ENCODE measurements at regions not wholly inside any gene's neighbourhood (a gene's known extent, or its start where the extent isn't known, plus 50 kb on each side); places are given as distances from the start of the nearest gene placed in this dataset.

DNA sequence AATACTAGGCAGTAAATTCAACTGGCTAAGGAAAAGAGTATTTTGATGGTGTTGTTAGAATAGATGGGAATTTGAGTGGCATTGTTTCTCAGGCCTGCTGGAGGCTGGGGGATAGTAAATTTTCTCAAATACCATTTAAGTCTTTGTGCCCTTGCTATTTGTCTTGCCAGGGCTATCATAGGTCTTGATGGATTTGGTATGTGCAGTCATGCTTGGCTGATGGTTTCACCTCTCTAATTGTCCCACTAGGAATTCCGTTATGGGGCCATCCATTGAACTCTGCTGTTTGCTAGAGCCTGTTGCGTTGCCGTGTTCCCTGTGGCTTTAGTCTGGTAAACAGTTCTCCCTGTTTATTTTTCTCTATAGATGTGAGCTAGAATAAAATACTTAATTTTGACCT lies 438.1 kb upstream of the FAM98A start:
- Mint-ChIP-seq H3K27ac (no peak overlapping the region), H3K36me3 (ENCODE audit: low read depth) (no peaks in the 10 kb centered on the region), H3K4me1 (no peaks in the 10 kb centered on the region), H3K27me3 (no peaks in the 10 kb centered on the region), H3K9me3 (no peaks in the 10 kb centered on the region), H3K4me3 (no peak overlapping the region)
- intact Hi-C loops (cut with micrococcal nuclease), result no loop called here
- ATAC-seq (ENCODE audit: low read depth) (no peak), DNase-seq (no peak)
- ChIA-PET CTCF (no interaction called here), POLR2A (no interaction called here)
- TF ChIP-seq, protein P1, sequence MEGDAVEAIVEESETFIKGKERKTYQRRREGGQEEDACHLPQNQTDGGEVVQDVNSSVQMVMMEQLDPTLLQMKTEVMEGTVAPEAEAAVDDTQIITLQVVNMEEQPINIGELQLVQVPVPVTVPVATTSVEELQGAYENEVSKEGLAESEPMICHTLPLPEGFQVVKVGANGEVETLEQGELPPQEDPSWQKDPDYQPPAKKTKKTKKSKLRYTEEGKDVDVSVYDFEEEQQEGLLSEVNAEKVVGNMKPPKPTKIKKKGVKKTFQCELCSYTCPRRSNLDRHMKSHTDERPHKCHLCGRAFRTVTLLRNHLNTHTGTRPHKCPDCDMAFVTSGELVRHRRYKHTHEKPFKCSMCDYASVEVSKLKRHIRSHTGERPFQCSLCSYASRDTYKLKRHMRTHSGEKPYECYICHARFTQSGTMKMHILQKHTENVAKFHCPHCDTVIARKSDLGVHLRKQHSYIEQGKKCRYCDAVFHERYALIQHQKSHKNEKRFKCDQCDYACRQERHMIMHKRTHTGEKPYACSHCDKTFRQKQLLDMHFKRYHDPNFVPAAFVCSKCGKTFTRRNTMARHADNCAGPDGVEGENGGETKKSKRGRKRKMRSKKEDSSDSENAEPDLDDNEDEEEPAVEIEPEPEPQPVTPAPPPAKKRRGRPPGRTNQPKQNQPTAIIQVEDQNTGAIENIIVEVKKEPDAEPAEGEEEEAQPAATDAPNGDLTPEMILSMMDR (IDR thresholded peaks at IDR 0.05), result no peak

DNA sequence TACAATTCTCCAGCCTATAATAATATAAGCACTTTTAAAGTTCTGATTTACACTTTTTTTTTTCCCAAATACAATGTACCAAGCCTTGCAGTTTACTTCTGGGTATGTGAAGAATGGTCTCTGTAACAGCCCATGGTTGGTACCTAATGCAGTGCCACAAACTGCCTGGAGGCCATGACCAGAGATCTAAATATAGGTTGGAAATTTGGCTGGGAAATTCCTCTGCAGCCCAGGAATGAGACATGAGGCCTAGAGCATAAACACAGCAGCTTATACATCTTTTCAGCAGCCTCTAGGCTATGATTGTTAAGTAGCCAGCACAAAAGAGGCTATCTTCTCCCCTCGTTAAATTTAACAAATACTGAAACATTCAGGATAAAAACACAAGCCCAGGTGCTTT lies 432.0 kb upstream of the FAM98A start:
- H3K36me3 Mint-ChIP-seq (ENCODE audit: low read depth), result no peaks in the 10 kb centered on the region
- H3K4me1 Mint-ChIP-seq, result no peaks in the 10 kb centered on the region
- H3K4me3 Mint-ChIP-seq, result no peak overlapping the region
- TF ChIP-seq, protein P1 (IDR thresholded peaks at IDR 0.05), result no peak
- intact Hi-C loops (cut with micrococcal nuclease), result no loop called here
- H3K9me3 Mint-ChIP-seq, result no peaks in the 10 kb centered on the region
- POLR2A ChIA-PET, result no interaction called here
- no peak for ATAC-seq (ENCODE audit: low read depth)
- CTCF ChIA-PET, result no interaction called here
- no peak for DNase-seq
- H3K27me3 Mint-ChIP-seq, result no peaks in the 10 kb centered on the region
- H3K27ac Mint-ChIP-seq, result no peak overlapping the region

DNA sequence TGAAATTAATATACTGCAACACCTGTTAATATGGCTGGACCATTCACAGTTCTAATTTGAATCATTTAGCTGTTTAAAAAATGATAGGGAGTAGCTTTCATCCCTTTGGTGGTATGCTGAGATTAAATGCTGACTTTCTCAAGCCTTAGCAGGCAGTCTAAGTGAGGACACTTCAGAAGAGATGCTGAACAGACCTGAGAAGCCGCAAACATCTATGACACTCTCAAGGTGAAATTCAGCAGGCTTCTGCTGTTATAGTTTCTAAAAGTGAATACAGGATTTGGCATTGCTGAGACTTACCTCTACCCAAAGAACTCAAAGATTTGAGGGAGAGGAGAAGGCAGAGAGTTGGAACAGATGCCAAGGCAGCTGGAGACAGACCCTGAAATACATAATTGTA lies 431.2 kb upstream of the FAM98A start:
- Mint-ChIP-seq H3K27me3 (no peaks in the 10 kb centered on the region), H3K4me1 (no peaks in the 10 kb centered on the region), H3K27ac (no peak overlapping the region), H3K36me3 (ENCODE audit: low read depth) (no peaks in the 10 kb centered on the region), H3K4me3 (no peak overlapping the region), H3K9me3 (no peaks in the 10 kb centered on the region)
- DNase-seq, result no peak
- ATAC-seq (ENCODE audit: low read depth), result no peak
- CTCF ChIA-PET, result no interaction called here
- POLR2A ChIA-PET, result no interaction called here
- TF ChIP-seq, protein P1 (IDR thresholded peaks at IDR 0.05), result no peak
- intact Hi-C loops (cut with micrococcal nuclease), result no loop called here

DNA sequence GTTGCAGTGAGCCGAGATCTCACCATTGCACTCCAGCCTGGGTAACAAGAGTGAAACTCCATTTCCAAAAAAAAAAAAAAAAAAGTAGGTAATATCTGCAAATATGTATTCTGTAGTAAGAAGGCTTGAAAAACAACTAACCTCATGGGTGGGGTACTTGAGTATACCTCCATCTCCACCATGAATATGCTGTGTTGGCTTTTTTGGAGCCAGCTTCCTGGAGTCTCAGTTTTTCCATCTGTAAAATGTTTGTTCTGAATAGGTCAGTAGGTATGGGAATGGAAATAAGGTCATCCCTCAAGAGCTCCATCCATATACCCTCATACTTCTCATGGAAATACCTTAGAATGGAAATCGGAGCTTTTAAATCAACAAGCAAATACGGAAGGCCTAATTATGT lies 430.0 kb upstream of the FAM98A start:
- CTCF ChIA-PET, result no interaction called here
- ATAC-seq (ENCODE audit: low read depth) (no peak), DNase-seq (no peak)
- no peaks in the 10 kb centered on the region for H3K9me3 Mint-ChIP-seq
- H3K4me1 Mint-ChIP-seq, result no peaks in the 10 kb centered on the region
- no peak overlapping the region for H3K27ac Mint-ChIP-seq
- no peaks in the 10 kb centered on the region for H3K36me3 Mint-ChIP-seq (ENCODE audit: low read depth)
- intact Hi-C loops (cut with micrococcal nuclease), result no loop called here
- no peak overlapping the region for H3K4me3 Mint-ChIP-seq
- H3K27me3 Mint-ChIP-seq, result no peaks in the 10 kb centered on the region
- TF ChIP-seq, protein P1 (IDR thresholded peaks at IDR 0.05), result no peak
- POLR2A ChIA-PET, result no interaction called here

DNA sequence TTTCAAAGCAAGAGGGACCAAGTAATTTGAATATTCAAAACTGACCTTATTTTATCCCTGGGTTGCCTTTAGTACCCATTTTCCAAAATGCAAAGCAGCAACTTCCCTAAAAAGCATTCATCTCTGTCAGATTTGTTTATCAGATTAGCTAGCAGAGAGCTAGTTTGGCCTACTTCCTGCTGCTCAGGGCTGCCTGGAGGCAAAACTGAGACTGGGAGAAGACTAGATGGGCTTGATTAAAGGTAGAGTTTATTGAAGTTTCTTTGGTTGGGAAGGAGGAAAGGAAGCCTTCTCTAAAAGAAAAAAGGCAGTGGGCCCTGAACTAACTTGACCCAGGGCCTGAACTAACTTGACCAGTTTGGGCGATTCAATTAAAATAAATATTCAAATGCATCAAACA lies 426.1 kb upstream of the FAM98A start:
- ATAC-seq (ENCODE audit: low read depth), result no peak
- H3K4me3 Mint-ChIP-seq, result no peak overlapping the region
- no peaks in the 10 kb centered on the region for H3K4me1 Mint-ChIP-seq
- no peak overlapping the region for H3K27ac Mint-ChIP-seq
- ChIA-PET POLR2A (no interaction called here), CTCF (no interaction called here)
- intact Hi-C loops (cut with micrococcal nuclease), result no loop called here
- H3K27me3 Mint-ChIP-seq, result no peaks in the 10 kb centered on the region
- no peak for DNase-seq
- H3K9me3 Mint-ChIP-seq, result no peaks in the 10 kb centered on the region
- TF ChIP-seq, protein P1 (IDR thresholded peaks at IDR 0.05), result no peak
- H3K36me3 Mint-ChIP-seq (ENCODE audit: low read depth), result no peaks in the 10 kb centered on the region

Data from activated B cell treated with CpG ODN at 0.5 μM for 24 hours (primary cell).